Posterior cingulate gyrus (tissue), 11 donors: ENCODE measurements at regions not wholly inside any gene's neighbourhood (a gene's known extent, or its start where the extent isn't known, plus 50 kb on each side); places are given as distances from the start of the nearest gene placed in this dataset.

Experiments used
- DNase-seq, 10 donors: peaks; one replicate each; pipeline versions ENCODE4 v3.0.0 to v3.0.0-alpha.2; 2020 to 2021; ENCODE audit warnings: mixed read lengths in 3 of 10
- intact Hi-C: fragments of 100-400 bp; cut with DNase I; formaldehyde crosslinking; loops from one replicate; pipeline ENCODE4 v1.15.1; 2023

GRCh38 chr18:79624356-79625170, 55.0 kb upstream of the CTDP1 start:
- intact Hi-C loops, result no loop called here
- DNase-seq, result peak in 2 of 10 donors; percentile 45 to 63

- DNase-seq, result peak in 3 of 10 donors; percentile 62 to 82 (median 75)
- intact Hi-C loops, result no loop called here
These were observed 54.2 kb upstream of the CTDP1 start for GRCh38 chr18:79625195-79625923.

DNA sequence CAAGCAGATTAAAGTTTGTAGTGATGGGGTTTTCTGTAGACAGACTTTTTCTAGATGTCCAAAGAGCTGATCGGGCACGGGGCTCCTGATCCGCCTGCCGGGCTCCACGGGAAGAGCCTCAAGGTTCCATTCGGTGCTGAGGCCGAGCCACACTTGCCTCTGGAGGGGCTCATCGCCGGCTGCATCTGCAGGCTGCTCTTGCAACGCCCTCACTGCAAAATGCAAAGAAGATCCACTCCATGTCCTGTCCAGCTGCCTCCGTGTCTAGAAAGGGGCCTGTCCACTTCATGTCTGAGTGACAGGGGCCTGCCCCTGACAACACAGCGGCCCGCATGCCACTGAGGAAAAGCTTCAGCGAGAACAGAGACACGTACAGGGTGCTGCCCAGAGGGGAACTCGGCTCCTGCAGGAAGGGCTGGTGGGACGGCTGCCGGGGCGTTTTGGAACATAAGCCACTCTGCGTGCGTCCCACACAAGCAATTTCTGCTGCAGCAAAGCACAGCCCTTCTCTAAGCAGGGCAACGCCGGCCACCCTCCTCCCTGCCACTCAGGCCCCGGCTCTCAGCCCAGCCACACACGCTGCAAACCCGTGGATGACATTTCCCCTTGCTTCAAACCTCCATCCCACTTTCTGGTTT, 53.6 kb upstream of the CTDP1 start:
- intact Hi-C loops, result no loop called here
- DNase-seq, result peak in 3 of 10 donors; percentile 71 to 76 (median 75)

DNA sequence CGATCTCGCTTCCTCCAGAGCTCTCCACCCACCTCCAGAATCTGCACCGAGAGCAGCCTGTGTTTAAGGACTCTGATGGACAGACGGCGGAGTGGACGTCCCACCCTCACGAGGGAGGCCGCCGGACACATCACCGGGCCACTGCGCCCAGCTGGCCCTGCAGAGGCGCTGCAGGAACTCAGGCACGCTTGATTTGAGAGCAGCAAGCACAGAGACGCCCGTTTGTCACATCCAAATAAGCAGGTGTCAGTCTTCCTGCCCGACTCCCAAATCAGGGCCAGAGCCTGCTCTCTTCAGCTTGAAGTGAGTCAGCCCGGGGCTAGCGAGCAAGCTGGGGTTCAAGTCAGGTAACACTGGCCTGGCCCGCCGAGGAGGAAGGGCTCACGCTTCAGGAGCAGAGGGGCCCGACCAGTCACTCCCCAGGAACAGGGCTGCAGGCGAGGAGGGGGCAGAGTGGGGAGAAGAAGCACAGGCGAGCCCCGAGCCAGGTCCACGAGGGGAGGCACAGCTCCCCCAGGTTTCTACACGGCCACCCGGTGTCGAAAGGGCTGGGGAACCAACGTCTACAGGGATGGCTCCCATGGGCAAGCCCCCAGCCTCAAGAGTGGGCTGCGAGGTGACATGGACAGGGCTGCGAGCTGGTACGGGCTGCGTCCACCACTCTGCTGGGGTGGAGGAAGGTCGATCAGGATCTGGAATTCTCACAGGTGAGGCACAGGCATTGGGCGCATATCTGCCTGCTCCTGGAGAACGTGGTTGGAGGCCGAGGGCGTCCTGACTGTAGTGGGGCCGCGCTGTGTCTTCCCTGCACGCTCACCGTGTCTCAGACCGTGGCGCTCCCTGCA, 52.5 kb upstream of the CTDP1 start:
- peak in 2 of 10 donors; percentile 62 to 75 for DNase-seq
- intact Hi-C loops, result no loop called here

DNA sequence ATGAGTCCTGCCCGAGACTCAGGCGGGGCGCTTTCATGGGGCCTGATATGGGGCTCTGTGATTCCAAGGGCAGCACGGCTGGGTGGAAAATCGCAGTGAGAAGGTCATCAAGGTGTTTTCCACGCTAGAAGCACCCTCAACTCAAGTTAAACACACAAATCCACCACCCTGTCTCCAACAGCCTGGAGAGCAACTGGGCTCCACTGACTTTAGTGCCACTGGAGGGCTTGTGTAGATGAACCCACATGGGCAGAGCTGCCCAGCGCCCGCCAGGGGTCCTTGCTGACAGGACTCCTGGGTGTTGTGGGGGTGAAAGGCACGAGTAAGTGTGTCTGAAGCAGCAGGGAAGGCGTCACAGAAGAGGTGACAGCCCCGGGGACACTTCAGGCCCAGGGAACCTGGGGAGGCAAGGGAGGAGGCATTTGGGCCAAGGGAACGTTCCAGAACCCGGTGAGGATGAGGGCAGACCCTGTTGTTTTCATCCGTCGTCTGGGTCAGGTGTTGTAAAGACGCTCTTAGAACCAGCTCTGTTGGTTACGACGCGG, 51.8 kb upstream of the CTDP1 start:
- DNase-seq, result no peak
- intact Hi-C loops, result no loop called here

GRCh38 chr18:79628416-79629248, 51.0 kb upstream of the CTDP1 start:
- peak in 2 of 10 donors; percentile 61 to 67 for DNase-seq
- intact Hi-C loops, result no loop called here

DNA sequence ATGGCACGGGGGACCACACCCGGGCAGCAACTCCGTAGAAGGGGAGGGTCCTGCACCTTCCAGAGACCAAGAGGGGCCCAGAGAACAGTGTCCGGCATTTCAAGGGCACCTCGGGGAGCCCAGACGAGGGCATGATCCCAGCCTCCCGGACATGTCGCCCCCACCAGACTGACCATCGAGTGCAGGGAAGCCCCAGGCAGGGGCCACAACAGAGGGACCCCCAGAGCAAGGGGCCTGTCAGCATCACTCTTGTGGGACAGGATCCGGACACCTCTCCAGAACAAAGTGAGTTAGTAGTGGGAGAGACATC, 50.4 kb upstream of the CTDP1 start:
- intact Hi-C loops, result no loop called here
- peak in 1 of 10 donors; percentile 79 for DNase-seq

GRCh38 chr18:79629606-79630005, 50.0 kb upstream of the CTDP1 start:
- peak in 1 of 10 donors; percentile 27 for DNase-seq
- intact Hi-C loops, result no loop called here
